ENCODE measurements at regions not wholly inside any gene's neighbourhood (a gene's known extent, or its start where the extent isn't known, plus 50 kb on each side); places are given as distances from the start of the nearest gene placed in this dataset.
"Not testable (repeated sequence)": the region's sequence is repeated elsewhere in the genome, so short reads cannot be mapped to it uniquely, and the experiment has no call there.

DNA sequence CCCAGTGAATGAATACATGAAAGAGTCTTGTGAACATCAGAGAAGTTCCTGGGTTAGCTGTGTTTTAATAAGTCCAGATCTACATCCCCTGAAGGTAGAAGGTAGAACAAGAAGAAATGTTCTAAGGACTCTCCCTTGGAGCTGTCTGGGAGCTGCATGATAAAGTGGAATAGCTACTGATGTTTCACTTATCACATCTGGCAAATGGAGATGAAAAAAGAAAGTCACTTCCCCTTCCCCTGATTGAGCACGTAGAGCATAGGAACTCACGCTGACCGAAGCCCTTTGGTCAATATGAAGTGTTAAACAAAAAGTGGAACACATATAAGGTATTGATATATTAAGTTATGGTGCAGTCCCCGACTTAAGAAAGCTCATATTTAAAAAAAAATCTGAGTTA is 53.2 kb upstream of the PARP1 start:
- no peak for DNase-seq (ENCODE audit: low spot score)

DNA sequence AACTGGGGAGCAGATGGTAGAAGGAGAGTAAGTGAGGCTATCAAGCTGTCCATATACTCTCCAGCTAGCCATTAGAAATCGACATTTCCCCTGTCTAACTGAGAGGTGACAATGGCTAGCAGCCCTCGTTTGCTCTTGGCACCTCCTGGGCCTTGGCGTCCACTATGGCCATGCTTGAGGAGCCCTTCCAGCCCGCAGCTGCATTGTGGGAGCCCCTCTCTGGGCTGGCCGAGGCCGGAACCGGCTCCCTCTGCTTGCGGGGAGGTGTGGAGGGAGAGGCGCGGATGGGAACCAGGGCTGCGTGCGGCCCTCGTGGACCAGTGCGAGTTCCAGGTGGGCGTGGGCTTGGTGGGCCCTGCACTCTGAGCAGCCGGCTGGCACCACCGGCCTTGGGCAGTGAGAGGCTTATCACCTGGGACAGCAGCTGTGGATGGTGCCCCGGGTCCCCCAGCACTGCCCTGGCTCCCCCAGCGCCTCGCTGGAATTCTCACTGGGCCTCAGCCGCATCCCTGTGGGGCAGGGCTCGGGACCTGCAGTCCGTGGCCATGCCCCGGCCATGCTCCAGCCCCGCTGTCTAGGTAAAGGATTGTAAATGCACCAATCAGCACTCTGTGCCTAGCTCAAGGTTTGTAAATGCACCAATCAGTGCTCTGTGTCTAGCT is 56.2 kb upstream of the PARP1 start:
- DNase-seq (ENCODE audit: low spot score) = no peak

DNA sequence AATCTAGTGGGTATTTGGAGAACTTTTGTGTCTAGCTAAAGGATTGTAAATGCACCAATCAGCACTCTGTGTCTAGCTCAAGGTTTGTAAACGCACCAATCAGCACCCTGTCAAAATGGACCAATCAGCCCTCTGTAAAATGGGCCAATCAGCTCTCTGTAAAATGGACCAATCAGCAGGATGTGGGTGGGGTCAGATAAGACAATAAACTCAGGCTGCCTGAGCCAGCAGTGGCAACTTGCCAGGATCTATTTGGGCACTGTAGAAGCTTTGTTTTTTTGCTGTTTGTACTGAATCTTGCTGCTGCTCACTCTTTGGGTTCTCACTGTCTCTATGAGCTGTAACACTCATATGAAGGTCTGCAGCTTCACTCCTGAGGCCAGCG is 56.7 kb upstream of the PARP1 start:
- not testable (repeated sequence) for DNase-seq (ENCODE audit: low spot score)

DNA sequence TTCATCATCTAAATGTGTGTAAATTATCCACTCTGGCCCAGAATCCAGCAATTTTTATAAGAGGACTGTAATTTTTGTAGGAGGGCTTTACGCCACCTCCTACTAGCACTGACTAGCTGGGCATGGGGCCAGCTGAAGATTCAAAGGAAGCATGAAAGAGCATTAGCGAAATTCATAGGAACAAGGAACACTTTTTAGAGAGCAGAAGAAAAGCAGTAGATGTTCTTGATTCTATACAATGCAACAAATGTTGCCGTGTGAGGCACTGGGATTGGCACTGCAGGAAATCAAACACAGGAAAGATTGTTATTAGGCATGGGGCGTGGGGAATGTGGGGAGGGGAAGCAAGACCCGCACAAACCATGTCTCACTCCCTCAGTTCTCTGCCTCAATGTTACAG is 58.4 kb upstream of the PARP1 start:
- DNase-seq (ENCODE audit: low spot score) = peak; percentile 40

DNA sequence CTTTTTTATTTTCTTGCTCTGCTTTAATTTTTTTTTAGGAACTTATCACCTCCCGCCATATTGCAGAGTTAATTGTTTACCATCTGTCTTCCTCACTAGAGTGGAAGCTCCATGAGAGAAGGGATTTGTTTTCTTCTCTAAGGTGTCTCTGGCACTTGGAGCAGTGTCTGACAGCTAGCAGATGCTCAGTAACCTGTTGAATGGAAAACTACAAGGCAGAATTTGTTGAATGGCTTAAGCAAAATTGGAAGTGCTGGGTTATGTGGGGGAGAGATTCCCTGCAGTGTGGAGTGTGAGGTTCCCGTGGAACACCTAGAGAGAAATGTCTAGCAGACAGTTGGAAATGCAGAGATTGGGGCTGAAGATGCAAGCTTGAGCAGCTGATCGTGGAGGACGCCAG is 59.5 kb upstream of the PARP1 start:
- no peak for DNase-seq (ENCODE audit: low spot score)

DNA sequence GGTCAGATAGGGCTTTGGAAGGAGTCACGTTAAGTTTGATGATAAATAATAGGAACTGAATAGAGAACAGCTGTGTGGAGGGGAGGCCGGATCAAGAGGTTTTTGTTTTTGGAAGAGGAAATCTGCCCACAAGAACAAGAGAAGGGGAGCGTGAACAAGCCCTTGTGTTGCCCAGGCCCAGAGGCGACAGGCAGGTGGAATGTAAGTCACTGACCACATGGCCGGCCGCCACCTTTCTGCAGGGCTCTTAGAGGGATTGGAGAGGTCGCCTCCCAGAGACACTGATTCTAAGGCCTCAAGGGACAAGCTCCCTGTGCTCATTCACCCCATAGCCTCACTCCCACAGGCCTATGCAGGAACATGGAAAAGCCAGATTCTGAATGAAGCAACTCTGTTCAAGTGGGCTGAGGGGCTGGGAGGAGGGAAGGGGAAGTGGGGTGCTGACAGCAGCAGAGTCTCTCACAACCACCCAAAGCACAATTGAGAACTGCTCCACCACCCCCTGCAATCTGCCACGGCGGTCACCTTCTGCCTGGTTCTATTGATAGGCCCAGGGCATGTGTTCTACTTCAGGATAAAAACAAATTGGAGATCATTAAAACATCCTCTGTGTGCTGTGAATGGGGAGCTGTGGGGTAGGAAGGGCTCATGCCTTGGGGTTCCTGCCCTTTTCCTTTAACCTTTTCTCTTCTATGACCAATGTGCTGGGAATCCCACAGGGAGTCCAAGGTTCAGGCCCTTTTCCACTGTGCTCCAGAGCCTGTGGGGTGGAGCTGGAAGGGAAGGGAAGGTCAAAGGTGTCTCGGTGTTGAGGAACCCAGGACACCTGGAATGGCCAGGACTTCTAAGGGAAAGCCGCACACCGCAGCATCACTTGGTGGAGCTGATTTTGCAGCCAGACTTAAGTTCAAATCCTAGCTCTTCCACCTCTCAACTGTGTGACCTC is 63.3 kb upstream of the PARP1 start:
- DNase-seq (ENCODE audit: low spot score) = no peak

DNA sequence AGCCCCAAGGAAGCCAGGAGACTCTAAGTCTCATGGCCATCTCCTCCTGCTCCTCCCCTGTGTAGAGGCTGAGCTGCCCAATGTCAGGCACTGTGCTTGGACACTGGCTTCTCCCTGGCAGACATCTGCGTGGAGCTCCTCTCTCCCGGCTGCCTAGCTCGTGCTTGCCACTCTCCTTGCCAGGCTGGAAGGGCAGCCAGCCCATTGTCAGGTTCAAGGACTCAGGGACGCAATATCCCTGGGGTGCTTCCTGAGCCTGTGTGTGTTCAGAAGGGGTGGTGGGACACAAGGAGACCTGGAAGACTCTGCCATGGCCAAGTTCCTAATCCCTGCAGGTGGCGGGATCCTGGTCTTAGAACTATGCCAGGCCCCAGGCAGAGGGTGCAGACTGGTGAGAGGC is 65.4 kb upstream of the PARP1 start:
- no peak for DNase-seq (ENCODE audit: low spot score)

DNA sequence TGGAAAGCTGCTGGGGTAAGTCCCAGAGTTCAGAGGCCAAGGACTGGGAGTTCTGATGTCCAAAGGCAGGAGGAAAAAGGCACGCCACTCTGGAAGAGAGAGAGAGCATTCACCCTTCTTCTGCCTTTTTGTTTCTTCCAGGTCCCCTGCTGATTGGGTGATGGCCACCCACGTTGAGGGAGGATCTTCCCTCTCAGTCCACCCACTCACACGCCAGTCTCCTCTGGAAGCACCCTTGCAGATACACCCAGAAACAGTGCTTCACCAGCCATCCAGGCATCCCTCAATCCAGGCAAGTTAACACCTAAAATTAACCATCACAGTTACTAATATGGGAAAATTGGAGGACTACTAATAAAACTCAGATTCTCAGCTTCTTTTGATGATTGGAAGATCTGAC is 66.1 kb upstream of the PARP1 start:
- no peak for DNase-seq (ENCODE audit: low spot score)

DNA sequence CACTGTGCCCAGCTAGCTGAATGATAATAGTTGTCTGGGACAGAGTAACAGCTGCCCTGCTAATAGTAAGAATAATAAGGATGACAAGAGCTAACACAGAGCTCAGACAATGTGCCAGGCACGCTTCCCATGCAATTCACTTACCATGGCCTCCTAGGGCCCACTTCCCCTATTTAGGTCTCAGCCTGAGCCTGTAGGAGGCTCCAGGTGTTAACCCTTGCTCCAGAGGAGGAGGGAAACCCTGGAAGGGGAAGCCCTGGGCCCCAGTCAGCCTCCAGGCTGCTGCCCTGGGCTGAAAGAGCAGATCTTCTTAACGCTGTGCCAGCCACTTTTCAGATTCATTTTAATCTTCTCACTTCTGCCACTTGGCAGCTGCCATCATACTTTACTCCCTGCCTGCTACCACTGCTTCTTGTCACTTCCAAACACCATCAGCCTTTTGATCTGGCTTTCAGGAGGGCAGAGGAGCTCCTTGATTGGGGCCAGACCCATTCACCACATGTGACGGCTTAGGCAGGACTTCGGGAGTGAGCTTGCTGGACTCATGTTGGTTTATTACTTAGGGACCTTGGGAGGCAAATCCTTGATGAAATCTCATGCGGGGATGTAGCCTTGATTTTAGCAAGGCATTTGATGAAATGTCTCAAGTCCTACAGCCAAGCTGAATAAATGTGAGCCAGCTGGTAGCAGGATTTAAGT is 66.7 kb upstream of the PARP1 start:
- peak; percentile 90 for DNase-seq (ENCODE audit: low spot score)

DNA sequence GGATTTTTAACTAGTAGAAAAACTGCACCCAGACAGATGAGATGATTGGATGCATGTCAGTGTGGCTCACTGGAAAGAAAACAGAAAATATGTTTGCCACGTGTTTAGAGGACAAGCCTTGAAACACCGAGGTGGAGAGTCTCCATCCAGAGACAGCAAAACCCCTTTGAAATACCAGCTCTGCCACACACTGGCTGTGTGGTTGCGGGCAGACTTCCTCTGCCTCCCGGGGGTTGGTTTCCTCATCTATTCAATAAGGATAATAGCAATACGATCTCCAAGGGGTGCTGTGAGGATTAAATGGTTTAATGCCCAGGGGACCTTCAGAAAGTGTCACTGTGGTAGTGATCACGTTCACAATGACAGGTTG is 67.2 kb upstream of the PARP1 start:
- no peak for DNase-seq (ENCODE audit: low spot score)

DNA sequence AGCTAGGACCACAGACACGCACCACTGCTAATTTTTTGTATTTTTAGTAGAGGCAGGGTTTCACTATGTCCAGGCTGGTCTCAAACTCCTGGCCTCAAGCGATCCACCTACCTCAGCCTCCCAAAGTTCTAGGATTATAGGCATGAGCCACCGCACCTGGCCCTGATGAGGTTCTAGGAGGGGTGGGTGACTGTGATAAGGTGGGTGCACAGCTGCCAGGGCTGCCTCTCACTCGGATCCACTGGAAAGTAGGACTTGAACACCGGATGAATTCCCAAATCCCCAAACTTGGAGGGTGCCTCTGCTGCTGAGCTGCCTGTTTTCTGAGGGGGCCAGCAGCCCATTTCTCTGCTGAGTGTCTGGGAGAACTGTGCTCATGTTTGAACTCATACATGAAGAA is 68.2 kb upstream of the PARP1 start:
- no peak for DNase-seq (ENCODE audit: low spot score)

DNA sequence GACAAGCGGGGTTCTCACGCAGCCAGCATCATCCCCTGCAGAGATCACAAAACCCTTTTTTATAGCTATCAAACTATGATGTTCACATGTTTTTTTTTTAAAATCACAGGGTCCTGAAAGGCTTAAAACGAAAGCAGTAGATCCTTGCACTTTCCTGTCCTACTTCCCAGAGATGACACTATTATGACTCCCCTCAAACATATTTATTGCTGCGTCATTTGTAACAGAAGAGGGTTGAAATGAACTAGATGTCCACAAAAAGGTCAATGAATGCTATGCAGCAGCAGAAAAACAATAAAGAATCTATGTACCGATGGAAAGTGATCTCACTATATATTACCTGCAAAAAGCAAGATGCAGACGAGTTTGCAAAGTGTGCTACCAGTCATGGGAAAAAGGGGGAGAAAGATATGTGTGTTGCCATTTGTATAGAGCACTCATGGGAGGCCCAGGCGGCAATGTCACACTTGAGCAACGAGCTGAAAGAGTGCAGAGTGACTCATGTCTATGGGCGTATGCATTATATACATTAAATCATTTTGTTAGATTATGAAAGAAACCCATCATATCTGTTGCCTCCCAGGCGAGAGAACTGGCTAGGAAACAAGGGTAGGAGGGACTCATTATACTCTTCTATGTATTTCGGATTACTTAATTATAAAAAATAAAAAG is 68.9 kb upstream of the PARP1 start:
- no peak for DNase-seq (ENCODE audit: low spot score)

DNA sequence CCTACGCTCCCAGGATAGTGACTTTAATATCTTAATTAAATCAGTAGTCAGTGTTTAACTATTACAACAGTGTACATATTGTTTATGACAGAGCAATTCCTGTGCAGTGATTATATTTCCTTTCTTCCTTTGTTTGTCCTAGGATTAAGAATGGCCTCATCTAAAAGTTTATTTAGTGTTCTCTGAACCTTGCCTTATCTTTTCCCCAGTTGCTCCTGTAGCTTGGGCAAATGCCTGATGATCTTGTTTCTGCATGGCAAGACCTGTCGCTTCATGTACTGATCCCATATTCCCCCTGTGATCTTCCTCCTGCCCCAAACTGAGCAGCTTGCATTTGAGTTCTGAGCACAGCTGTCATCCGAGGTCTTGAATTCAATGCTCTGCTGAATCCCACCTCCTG is 69.1 kb upstream of the STUM start:
- no peak for DNase-seq (ENCODE audit: low spot score)

DNA sequence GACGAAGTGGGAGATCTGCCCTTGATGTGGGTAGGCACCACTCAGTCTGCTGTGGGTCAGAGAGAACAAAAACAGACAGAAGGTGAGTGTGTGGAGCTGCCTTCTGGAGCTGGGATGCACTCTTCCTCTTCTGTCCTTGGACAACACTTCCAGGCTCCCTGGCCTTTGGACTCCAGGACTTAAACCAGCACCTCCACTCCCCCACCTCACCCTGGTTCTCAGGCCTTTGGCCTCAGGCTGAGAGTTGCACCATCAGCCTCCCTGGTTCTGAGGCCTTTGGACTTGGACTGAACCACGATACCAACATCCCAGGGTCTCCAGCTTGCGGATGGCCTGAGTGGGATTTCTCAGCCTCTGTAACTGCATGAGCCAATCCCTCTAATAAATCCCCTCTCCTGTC is 68.1 kb upstream of the STUM start:
- DNase-seq (ENCODE audit: low spot score) = no peak

DNA sequence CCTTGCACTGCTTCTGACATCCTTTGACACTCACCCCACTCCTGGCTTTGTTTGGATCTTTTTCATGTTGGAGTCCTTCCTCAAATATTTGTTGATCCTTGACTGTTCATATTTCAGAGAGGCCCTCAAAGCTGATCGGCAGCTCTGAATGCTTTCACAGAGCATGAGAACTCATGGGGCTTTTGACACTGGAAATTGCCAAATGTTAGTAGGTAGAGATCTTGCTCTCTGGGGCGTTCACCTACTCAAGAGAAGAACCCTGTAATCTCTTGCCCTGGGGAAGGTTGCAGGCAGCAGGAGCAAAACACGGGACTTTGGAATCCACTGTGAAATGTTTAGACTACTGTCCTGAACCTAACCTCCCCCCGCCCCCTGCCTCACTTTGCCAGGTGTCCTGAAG is 67.4 kb upstream of the STUM start:
- no peak for DNase-seq (ENCODE audit: low spot score)

DNA sequence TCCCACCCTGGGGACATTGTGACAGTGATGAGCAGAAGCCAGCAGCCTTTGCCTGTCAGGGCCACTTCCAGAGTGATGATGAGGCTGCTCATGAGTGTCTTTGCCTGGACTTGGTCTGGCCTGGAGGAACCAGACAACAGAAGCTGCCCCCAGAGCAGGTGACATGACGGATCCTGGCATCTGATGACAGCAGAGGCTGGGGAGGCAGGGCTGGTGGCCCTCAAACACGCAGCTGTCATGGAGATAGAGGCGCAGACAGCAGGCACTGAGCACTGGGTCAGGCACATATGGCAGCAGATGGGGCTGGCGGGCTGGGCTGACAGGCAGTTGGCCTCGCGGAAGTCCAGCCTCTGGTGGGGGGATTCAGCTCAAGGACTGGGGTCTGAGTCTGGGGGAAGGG is 66.4 kb upstream of the STUM start:
- DNase-seq (ENCODE audit: low spot score) = no peak

DNA sequence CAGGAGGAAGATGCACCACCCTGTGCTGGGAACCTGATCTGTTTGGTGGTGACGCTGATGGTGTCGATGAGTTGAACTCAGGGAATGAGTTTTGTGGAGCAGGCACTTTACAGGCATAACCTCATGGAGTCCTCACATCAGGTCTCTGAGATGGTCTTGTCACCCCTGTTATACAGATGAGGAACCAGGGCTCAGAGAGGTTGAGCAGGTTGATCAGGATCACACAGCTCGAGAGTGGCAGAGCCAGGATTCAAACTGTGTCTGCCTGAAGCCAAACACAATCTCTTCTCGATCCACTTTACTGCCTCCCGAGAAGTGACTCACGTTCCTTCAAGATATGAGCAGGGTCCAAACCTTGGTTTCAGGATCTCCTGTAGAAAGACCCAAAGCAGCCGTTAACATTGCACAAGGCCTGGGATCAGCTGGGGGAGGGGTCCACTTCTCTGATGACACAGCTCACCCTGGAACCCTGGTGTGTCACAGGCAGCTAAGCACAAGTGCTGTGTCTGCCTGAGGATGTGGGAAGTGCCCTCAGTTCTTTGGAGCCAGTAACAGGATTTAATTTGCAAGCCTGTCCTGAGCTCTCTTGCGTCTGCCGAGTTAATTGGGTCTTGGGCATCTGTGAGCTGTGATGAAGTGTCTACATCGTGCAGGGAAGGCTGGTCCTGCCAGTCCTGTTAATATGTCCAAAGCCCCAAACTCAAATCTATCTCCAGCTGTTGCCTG is 65.4 kb upstream of the STUM start:
- DNase-seq (ENCODE audit: low spot score) = no peak

DNA sequence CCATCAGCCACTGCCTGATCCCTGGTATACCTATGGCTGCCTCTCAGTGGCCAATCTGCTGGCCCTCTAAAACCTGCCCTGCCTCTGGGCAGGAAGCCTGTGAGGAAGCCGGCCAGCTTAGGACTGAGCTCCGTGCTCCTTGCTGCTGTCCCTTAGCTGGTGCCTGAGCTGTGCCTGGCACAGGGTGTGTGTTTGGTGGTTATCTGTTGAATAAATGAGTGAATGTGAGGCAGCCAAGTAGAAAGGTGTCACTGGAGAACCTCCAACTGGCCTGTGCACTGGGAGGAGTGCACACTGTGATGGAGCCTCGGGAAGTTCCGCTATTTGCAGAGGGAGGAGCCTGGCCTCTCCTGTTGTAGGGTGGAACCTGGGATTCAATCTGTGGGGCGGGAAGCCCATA is 63.4 kb upstream of the STUM start:
- DNase-seq (ENCODE audit: low spot score) = no peak

DNA sequence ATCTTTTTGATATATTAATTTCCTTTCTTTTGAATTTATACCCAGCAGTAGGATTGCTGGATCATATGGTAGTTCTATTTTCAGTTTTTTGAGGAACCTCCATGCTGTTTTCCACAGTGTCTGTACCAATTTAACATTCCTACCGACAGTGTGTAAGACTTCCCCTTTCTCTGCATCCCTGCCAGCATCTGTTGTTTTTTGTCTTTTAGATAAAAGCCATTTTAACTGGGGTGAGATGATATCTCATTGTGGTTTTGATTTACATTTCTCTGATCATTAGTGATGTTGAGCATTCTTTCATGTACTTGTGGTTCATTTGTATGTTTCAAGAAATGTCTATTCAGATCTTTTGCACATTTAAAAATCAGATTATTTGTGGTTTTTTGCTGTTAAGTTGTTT is 62.4 kb upstream of the STUM start:
- DNase-seq (ENCODE audit: low spot score) = no peak

DNA sequence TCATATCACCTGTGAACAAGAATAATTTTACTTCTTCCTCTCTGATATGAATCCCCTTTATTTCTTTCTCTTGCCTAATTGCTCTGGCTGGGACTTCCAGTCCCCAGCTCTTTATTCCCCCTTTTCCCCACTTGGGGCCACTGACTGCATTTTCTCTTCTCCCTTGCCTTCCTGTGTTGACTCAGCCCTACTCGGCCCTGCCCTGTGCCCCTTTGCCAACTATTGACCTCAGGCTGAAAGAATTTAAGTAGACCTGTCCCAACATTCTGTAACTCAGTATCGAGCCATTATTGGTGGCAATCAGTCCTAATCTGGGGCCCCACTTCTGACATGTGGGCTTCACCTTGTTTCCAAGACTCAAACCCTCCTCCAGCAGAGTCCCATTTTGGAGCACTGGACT is 60.6 kb upstream of the STUM start:
- no peak for DNase-seq (ENCODE audit: low spot score)

DNA sequence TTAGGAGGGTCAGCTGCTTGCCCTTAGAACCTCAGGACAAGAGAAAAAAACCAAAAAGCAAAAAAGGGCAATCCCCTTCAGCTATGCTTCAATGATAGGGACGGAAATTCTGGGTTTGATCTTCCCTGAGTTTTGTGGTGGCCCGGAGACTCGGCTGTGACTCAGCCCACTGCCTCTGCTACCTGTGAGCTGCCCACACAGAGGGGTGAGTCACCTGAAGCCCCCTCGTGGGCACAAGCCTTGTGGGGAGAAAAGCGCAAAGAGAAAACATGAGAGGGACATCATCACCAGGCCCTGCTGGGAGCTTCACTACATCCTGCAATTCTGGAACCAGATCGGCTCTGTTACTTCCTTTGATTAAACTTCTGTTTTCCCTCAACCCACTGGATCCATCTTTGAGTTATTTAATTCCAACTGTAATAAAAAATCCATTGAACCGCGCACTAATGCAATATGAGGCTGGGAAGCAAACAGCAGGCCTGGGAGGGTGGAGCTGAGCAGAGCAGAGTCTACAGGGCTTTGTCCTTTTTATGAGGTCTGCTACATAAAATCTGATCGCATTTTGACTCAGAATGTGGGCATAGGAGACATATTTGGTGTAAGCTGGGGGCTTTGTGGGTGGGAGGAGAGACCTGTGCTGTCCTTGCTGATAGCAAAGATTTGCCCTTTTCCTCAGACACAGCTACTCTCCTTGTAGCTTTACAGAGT is 58.7 kb upstream of the STUM start:
- peak; percentile 42 for DNase-seq (ENCODE audit: low spot score)
